Caco-2 (cell line): ENCODE measurements at regions not wholly inside any gene's neighbourhood (a gene's known extent, or its start where the extent isn't known, plus 50 kb on each side); places are given as distances from the start of the nearest gene placed in this dataset.

Experiments used
- BruUV-seq: library from RNA; stranded (reverse); fragments of 400-500 nt; replicated peaks from 2 replicates; lab custom pipeline; 2021; lab: Mats Ljungman, UMichigan
- CTCF ChIA-PET: fragments of 300-600 bp; sonication (Branson Sonifier 250); formaldehyde crosslinking; loops from one replicate; lab custom pipeline; 2022; ENCODE audit warnings: antibody characterized with exemption; lab: Charles Lee
- POLR2A ChIA-PET: fragments of 300-600 bp; sonication (Branson Sonifier 250); formaldehyde crosslinking; loops from one replicate; lab custom pipeline; 2022; ENCODE audit warnings: antibody characterized with exemption; lab: Charles Lee
- DNase-seq, 2 experiments: peaks; one replicate each; pipeline versions ENCODE4 v3.0.0 to v3.0.0-alpha.2; 2020 to 2022
- H3K27me3 ChIP-seq: replicated peaks from 2 replicates; pipeline ENCODE4 v1.6.0; 2011; ENCODE audit warnings: low read length; ENCODE audit not compliant: control insufficient read depth, insufficient read depth
- H3K36me3 ChIP-seq: 2 replicates; pipeline ENCODE4 v1.5.1; 2011; ENCODE audit warnings: low read length; ENCODE audit not compliant: control insufficient read depth, insufficient read depth
- H3K4me1 ChIP-seq: fragments of 250-450 bp; sonication (Bioruptor Pico); 2 replicates; pipeline ENCODE4 v1.5.1; 2020; ENCODE audit warnings: mild to moderate bottlenecking
- H3K4me3 ChIP-seq: 2 replicates; pipeline ENCODE4 v1.5.1; 2011; ENCODE audit warnings: low read depth, mild to moderate bottlenecking, control low read depth, low read length
- H3K9me3 ChIP-seq: fragments of 250-450 bp; sonication (Bioruptor Pico); 2 replicates; pipeline ENCODE4 v1.5.1; 2020; ENCODE audit warnings: mild to moderate bottlenecking, moderate library complexity
- H3K27ac Mint-ChIP-seq: one replicate; pipeline ENCODE4 v1.8.0; 2022; ENCODE audit warnings: mixed read lengths; ENCODE audit not compliant: unreplicated experiment
- H3K27me3 Mint-ChIP-seq: one replicate; pipeline ENCODE4 v1.8.0; 2022; ENCODE audit warnings: mixed read lengths; ENCODE audit not compliant: insufficient read depth, unreplicated experiment
- H3K36me3 Mint-ChIP-seq: one replicate; pipeline ENCODE4 v1.8.0; 2022; ENCODE audit warnings: mild to moderate bottlenecking, mixed read lengths; ENCODE audit not compliant: insufficient read depth, unreplicated experiment
- H3K4me1 Mint-ChIP-seq: one replicate; pipeline ENCODE4 v1.8.0; 2022; ENCODE audit warnings: low read depth, mixed read lengths; ENCODE audit not compliant: unreplicated experiment
- H3K4me3 Mint-ChIP-seq: one replicate; pipeline ENCODE4 v1.8.0; 2022; ENCODE audit warnings: mild to moderate bottlenecking, moderate library complexity, mixed read lengths; ENCODE audit not compliant: unreplicated experiment
- H3K9me3 Mint-ChIP-seq: one replicate; pipeline ENCODE4 v1.8.0; 2022; ENCODE audit warnings: mixed read lengths; ENCODE audit not compliant: unreplicated experiment
- CTCF ChIP-seq, 2 experiments: fragments of 200-600 bp in 1 of 2; IDR thresholded peaks; 1 replicate in 1 of 2; 2 replicates in 1 of 2; pipeline versions ENCODE4 v1.5.1 to v1.8.0; 2011 to 2022; ENCODE audit warnings: antibody characterized with exemption in 1 of 2, control low read depth in 1 of 2, inconsistent platforms in 1 of 2, low read depth in 1 of 2, low read length in 1 of 2, mild to moderate bottlenecking in 1 of 2, moderate library complexity in 1 of 2; ENCODE audit not compliant: insufficient read depth in 1 of 2, severe bottlenecking in 1 of 2, unreplicated experiment in 1 of 2
- intact Hi-C: fragments of 100-400 bp; cut with micrococcal nuclease; formaldehyde crosslinking; loops from one replicate; pipeline ENCODE4 v1.10.0; 2022; ENCODE audit not compliant: unreplicated experiment

GRCh38 chr4:107541511-107541910, 178.5 kb downstream of the PAPSS1 start:
- Mint-ChIP-seq H3K9me3 (no peaks in the 10 kb centered on the region), H3K27me3 (no peaks in the 10 kb centered on the region), H3K4me3 (no peak overlapping the region), H3K4me1 (peaks cover 9% of the 10 kb centered on the region), H3K27ac (no peak overlapping the region), H3K36me3 (no peaks in the 10 kb centered on the region)
- no peaks in the 10 kb centered on the region for H3K36me3 ChIP-seq
- TF ChIP-seq CTCF (IDR thresholded peaks at IDR 0.05; ENCODE audit: insufficient read depth in 1 of 2, low read depth in 1 of 2, low read length in 1 of 2, severe bottlenecking in 1 of 2, unreplicated experiment in 1 of 2), result no peak
- intact Hi-C loops, result no loop called here
- H3K4me1 ChIP-seq, result no peaks in the 10 kb centered on the region
- no TSS peak for BruUV-seq
- ChIA-PET POLR2A (no interaction called here), CTCF (no interaction called here)
- H3K27me3 ChIP-seq, result no peaks in the 10 kb centered on the region
- H3K4me3 ChIP-seq, result no peak overlapping the region
- H3K9me3 ChIP-seq, result no peaks in the 10 kb centered on the region
- no peak for DNase-seq

GRCh38 chr4:107531927-107532326, 188.1 kb downstream of the PAPSS1 start:
- Mint-ChIP-seq H3K27ac (no peak overlapping the region), H3K4me1 (no peaks in the 10 kb centered on the region), H3K27me3 (no peaks in the 10 kb centered on the region), H3K4me3 (no peak overlapping the region), H3K9me3 (no peaks in the 10 kb centered on the region), H3K36me3 (no peaks in the 10 kb centered on the region)
- CTCF ChIA-PET, result interaction anchor here (0.6 kb wide), 1 partner anchor 259 kb away, joined by 3 read pairs; no protein-coding TSS in a partner anchor
- Histone ChIP-seq H3K4me3 (no peak overlapping the region), H3K27me3 (no peaks in the 10 kb centered on the region), H3K4me1 (no peaks in the 10 kb centered on the region), H3K36me3 (no peaks in the 10 kb centered on the region), H3K9me3 (no peaks in the 10 kb centered on the region)
- TF ChIP-seq CTCF (IDR thresholded peaks at IDR 0.05; ENCODE audit: insufficient read depth in 1 of 2, low read depth in 1 of 2, low read length in 1 of 2, severe bottlenecking in 1 of 2, unreplicated experiment in 1 of 2), result no peak
- no peak for DNase-seq
- POLR2A ChIA-PET, result no interaction called here
- BruUV-seq, result no TSS peak
- intact Hi-C loops, result no loop called here

GRCh38 chr4:107520368-107520767, 199.7 kb downstream of the PAPSS1 start:
- Histone ChIP-seq H3K27me3 (no peaks in the 10 kb centered on the region), H3K9me3 (no peaks in the 10 kb centered on the region), H3K36me3 (no peaks in the 10 kb centered on the region), H3K4me3 (no peak overlapping the region), H3K4me1 (no peaks in the 10 kb centered on the region)
- H3K4me1 Mint-ChIP-seq, result no peaks in the 10 kb centered on the region
- DNase-seq, result no peak
- ChIA-PET POLR2A (no interaction called here), CTCF (no interaction called here)
- no peak overlapping the region for H3K4me3 Mint-ChIP-seq
- no peak overlapping the region for H3K27ac Mint-ChIP-seq
- no peaks in the 10 kb centered on the region for H3K36me3 Mint-ChIP-seq
- H3K27me3 Mint-ChIP-seq, result no peaks in the 10 kb centered on the region
- H3K9me3 Mint-ChIP-seq, result no peaks in the 10 kb centered on the region
- intact Hi-C loops, result no loop called here
- no TSS peak for BruUV-seq
- no peak for TF ChIP-seq CTCF (IDR thresholded peaks at IDR 0.05; ENCODE audit: insufficient read depth in 1 of 2, low read depth in 1 of 2, low read length in 1 of 2, severe bottlenecking in 1 of 2, unreplicated experiment in 1 of 2)
